ENCODE measurements at regions not wholly inside any gene's neighbourhood (a gene's known extent, or its start where the extent isn't known, plus 50 kb on each side); places are given as distances from the start of the nearest gene placed in this dataset.

DNA sequence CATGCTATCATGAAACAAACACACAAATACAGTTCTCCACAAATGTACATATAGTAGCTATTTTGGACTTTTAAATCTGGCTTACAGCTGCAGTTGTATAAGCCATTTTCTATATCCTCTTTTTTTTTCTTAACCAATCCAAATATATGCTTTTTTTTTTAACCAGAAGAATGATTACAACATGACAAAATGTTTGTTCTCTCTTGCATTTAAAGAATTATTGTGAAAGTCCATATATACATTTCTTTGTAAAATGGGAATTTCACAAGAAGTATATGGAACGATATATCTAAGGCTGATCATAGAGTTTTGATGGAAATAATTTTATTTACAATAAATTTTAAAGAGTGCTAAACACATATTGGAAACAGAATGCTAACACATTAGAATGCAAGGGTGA lies 95.6 kb downstream of the CD200R1L start:
- TF ChIP-seq CTCF (IDR thresholded peaks at IDR 0.05; ENCODE audit: low read length): no peak
- no peak for TF ChIP-seq EZH2 (optimal IDR thresholded peaks at IDR 0.05; ENCODE audit: low read depth, low read length)

Data from MM.1S (cell line).